DMS79 treated with DMSO at 0.1 percent for 48 hours (cell line): ENCODE measurements at regions not wholly inside any gene's neighbourhood (a gene's known extent, or its start where the extent isn't known, plus 50 kb on each side); places are given as distances from the start of the nearest gene placed in this dataset.

Experiments
- DNase-seq: peaks from one replicate; lab custom pipeline; 2025; lab: John Stamatoyannopoulos, UW

GRCh38 chr10:61091531-61091930 lies 147.5 kb upstream of the RHOBTB1 start:
- no peak for DNase-seq

DNA sequence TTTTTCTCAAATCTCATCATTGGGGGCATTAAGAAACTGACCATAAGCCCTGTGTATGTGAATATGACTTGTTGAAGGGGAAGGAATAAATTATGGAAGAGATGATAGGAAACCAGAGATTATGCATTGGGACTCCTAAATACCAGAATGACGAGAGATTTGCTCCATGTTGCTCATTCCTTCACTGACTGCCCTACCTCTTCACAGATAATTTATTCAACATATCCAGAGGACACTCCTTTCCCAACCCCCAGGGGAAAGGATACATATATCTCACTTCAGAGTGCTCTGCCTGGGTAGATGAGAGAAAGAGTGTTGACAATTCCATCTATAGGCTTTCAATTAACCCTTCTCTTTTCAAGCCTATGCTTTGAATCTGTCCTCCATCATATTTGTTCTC lies 145.3 kb upstream of the RHOBTB1 start:
- DNase-seq: no peak

DNA sequence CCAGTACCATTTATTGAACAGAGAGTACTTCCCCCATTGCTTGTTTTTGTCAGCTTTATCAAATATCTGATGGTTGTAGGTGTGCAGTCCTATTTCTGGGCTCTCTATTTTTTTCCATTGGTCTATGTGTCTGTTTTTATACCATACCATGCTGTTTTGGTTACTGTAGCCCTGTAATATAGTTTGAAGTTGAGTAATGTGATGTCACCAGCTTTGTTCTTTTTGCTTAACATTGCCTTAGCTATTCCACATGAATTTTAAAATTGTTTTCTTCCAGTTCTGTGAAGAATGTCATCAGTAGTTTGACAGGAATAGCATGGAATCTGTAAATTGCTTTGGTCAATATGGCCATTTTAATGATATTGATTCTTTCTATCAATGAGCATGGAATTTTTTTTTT lies 140.5 kb upstream of the RHOBTB1 start:
- DNase-seq: no peak

DNA sequence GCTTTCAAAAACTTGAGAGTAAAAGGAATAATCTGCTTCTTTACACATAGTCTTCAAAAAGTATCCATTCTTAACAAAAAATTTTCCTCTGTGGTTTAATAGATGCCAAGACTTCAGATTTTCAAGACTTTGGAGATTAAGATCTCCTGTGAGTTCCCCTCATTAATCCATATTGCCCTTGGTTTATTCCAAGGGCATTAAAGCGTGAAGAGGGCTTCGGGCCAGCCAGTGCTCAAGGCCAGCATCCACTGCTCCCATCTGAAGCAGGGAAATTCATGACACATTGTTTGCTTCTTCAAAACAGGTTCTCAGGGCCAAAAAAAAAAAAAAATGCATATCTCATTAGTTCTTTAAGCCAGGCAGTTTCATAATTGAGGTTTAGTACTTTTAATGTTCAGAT lies 137.3 kb upstream of the RHOBTB1 start:
- DNase-seq: no peak

DNA sequence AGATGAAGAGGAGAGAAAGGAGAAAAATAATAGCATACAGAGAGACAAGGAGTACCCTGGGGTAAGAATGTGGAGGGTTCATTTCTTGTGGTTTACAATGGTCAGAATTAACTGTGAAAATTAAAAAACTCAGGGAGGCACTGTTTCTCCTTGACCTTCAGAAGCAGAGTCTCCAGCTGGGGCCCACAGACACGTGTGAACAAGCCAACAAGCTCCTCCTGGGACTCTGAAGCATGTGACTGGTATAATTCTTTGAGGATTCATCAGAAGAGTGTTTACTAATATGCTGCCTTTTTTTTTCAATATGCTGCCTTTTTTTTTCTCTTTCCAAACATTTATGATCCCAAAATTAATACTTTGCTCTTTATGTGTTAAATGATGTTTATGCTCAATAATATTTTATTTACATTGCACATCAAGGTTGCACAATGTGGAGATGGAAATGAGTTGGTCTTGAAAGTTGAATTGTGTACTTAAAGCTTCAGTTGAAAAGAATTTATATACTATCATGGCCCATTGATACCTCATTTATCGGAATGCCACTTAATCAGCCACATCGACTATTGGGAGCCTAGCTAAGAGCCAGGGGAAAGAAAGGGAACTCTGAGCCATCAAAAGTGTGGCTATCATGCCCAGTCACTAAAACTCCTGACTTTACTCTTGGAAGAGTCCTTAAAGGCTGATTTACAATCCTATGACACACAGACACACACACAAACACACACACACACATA lies 134.7 kb upstream of the RHOBTB1 start:
- DNase-seq: no peak

DNA sequence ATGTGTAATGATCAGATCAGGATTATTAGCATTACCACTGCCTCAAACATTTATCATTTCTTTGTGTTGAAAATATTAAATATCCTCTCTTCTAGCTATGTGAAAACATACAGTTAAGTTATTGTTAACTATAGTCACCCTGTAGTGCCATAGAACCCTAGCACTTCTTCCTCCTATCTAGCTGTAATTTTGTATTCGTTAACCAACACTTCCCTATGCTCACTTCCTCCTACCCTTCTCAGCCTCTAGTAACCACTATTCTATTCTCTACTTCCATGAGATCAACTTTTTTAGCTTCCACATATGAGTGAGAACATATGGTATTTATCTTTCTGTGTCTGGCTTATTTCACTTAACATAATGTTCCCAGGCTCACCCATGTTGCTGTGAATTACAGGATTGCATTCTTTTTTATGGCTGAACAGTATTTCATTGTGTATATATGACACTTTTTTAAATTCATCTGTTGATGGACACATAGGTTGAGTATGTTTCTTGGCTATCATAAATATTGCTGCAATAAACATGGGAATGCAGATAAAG lies 132.7 kb upstream of the RHOBTB1 start:
- DNase-seq: no peak

DNA sequence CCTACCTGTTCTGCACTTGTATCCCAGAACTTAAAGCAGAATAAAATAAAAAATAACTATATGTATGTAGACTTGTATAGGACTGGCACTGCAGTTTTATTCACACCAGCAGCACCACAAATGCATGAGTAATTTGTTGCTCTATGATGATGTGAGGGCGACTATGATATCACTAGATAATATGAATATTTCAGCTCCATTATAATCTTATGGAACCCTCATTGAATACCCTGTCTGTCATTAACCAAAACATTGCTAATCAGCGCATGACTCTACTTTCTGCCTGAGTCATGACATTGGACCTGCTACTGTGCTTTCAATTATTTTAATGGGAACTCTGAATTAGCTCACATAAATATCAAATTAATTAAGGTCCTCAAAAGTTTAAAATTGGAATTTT lies 129.4 kb upstream of the RHOBTB1 start:
- DNase-seq: no peak

GRCh38 chr10:61071580-61071979 lies 127.6 kb upstream of the RHOBTB1 start:
- no peak for DNase-seq

DNA sequence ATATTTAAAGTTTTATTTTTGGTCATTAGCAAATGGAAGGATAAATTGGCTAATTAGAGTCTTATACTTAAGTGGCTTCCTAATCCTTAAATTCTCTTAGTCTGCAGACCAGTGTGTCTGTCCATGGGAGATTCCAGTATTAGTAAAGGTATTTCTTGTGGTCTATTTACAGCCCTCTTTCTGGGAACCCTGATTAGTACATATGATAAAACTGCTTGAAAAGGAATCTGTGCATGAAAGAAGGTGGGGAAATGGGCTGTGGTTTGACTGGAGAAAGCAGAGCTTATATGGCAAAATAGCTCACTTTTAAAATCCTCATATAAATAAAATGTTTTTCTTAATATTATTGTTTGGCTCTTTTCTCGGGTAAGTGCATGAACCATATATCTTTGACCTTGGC lies 124.5 kb upstream of the RHOBTB1 start:
- DNase-seq: no peak

GRCh38 chr10:61067671-61068336 lies 123.8 kb upstream of the RHOBTB1 start:
- DNase-seq: no peak

DNA sequence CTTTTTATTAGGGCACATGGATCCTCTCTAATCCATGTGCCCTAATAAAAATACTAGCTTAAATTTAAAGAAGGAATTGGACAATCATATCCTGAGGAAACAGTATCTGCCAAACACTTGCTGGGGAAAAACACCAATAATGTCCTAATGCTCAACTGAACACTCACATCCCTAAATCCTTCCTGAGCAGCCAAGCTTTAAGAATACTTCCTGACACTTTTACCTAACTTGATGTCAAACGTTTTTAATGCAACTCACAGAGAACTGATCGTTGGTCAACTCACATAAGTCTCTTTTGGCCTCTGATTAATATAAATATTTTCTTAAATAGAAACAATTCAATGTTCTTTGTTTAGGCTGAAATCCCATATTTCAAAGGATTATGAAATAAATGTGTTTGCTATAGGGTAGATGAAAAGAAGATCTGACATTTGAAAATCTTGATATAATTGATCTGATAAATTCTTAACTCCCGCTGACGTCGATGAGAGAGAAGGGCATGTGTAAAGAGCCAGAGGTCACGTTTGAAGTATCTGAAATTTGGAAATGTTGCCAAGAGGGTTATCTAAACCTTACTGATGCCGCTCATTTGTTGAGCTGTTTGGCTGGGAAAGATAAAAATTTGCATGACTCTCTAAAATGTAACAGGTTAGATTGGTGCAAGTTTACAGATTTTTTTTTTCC lies 122.8 kb upstream of the RHOBTB1 start:
- no peak for DNase-seq

- DNase-seq: no peak
Measured at GRCh38 chr10:61065051-61065450, 121.1 kb upstream of the RHOBTB1 start.

GRCh38 chr10:61064356-61064755 lies 120.4 kb upstream of the RHOBTB1 start:
- DNase-seq: no peak

GRCh38 chr10:61063901-61064300 lies 119.9 kb upstream of the RHOBTB1 start:
- no peak for DNase-seq

- no peak for DNase-seq
Measured at GRCh38 chr10:61063034-61063433, 119.0 kb upstream of the RHOBTB1 start.

DNA sequence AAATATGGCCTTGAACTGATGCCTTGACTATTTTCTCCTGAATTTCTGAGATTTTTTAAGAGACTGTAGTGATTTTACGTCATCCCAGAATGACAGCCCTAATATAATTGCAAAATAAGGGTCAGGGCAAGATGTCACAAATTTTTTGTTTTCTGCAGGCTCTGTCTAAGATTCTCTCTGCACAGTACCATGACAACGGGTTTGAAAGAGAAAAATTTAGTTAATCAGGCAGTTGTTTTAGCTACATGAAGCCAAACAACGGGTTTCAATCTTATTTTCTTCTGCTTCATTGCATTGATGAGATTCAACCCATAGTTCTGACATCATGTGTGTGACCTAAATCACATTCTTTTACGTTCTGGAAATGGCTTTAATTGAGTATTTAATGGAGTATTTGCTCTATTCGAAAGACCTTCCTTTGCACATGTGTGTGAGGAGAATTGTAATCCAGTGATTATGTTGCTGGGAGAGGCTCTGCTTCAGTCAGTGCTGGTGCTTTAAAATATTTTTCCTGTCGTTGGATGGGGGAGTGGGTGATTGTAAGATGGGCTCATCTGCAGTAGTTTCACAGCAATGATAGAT lies 118.0 kb upstream of the RHOBTB1 start:
- no peak for DNase-seq

DNA sequence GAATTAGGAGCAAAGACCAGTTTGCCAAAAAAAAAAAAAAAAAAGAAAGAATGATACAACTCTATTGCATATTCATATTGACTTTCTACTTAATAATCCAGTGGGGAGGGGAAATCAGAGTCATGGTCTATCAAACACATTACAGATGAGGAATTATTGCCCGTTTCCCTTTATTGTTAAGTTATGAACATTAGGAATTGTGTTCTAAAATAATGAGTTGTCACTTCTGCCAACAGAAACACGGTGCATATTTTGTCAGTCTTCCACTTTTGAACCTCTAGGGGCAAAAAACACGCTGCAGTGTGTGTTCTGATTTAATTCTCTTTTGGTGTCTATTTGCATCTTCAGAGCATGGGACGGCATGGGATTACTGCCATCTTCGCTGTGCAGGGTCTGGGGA lies 115.7 kb upstream of the RHOBTB1 start:
- no peak for DNase-seq

DNA sequence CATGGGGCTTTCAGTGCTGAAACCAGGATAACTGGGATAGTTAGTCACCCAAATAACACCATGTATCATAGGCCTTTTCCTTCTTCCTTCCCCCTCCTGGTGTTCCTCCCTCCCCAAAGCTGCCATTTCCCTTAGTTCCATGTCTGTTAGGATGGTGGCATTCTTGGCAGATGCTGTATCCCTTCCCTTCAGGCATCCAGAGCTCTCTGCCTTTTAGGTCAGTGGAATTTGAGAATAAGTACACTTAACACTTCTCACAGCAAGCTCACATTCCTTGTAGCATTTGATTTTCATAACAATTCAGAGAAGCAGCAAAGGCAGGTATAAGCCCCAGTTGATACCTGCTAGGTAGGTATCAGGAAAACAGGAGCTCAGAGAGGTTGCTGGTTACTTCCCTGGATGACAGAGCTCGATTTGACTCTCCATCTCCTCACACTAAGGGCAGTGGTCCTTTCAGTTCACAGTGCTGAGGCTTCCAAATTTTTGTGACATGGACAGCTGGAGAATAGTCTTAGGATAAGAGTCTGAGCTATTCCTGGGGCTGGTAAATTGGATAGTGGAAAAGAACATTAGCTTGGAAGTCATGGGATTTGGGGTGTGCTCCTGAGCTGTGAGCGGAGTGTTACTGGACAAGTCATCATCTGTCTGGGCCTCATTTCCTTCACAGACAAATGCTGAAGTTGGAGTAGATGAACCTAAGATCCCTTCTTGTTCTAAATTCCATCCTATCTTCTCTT lies 108.7 kb upstream of the RHOBTB1 start:
- DNase-seq: no peak

GRCh38 chr10:61051344-61051743 lies 107.4 kb upstream of the RHOBTB1 start:
- DNase-seq: no peak

- no peak for DNase-seq
Measured at GRCh38 chr10:61050120-61050745, 106.2 kb upstream of the RHOBTB1 start.

- DNase-seq: no peak
Measured at GRCh38 chr10:61049386-61049785, 105.4 kb upstream of the RHOBTB1 start.
